OCI-LY1 (cell line): ENCODE measurements at regions not wholly inside any gene's neighbourhood (a gene's known extent, or its start where the extent isn't known, plus 50 kb on each side); places are given as distances from the start of the nearest gene placed in this dataset.

Experiments
- H2AFZ ChIP-seq: fragments of 200-600 bp; sonication (generic), shearing (Covaris generic); 2 replicates; pipeline ENCODE4 v1.6.0; 2014; ENCODE audit warnings: antibody characterized with exemption, mild to moderate bottlenecking, low read length
- H3F3A ChIP-seq: fragments of 200-600 bp; sonication (generic), shearing (Covaris generic); 2 replicates; pipeline ENCODE4 v1.6.0; 2014; ENCODE audit warnings: mild to moderate bottlenecking, antibody characterized with exemption, low read length, moderate library complexity; ENCODE audit not compliant: insufficient read depth
- H3K27ac ChIP-seq: fragments of 200-600 bp; sonication (generic); 2 replicates; pipeline ENCODE4 v1.5.1; 2014; ENCODE audit warnings: low read length, mixed run types, mild to moderate bottlenecking, low read depth; ENCODE audit not compliant: poor library complexity, severe bottlenecking
- H3K27me3 ChIP-seq: fragments of 200-600 bp; sonication (generic); 2 replicates; pipeline ENCODE4 v1.6.0; 2014; ENCODE audit warnings: antibody characterized with exemption, mild to moderate bottlenecking, low read length, moderate library complexity; ENCODE audit not compliant: insufficient read depth
- H3K36me3 ChIP-seq: fragments of 200-600 bp; sonication (generic); 2 replicates; pipeline ENCODE4 v1.6.1; 2014; ENCODE audit warnings: mild to moderate bottlenecking, antibody characterized with exemption, low read length, moderate library complexity, mixed read lengths; ENCODE audit not compliant: insufficient read depth
- H3K4me1 ChIP-seq: fragments of 200-600 bp; sonication (generic); 2 replicates; pipeline ENCODE4 v1.5.1; 2014; ENCODE audit warnings: mild to moderate bottlenecking, low read length, moderate library complexity; ENCODE audit not compliant: insufficient read depth, severe bottlenecking
- H3K4me2 ChIP-seq: fragments of 200-600 bp; sonication (generic), shearing (Covaris generic); 2 replicates; pipeline ENCODE4 v1.6.1; 2014; ENCODE audit warnings: low read length
- H3K4me3 ChIP-seq: fragments of 200-600 bp; sonication (generic); 2 replicates; pipeline ENCODE4 v1.5.1; 2014; ENCODE audit warnings: low read length, low read depth, mild to moderate bottlenecking, mixed read lengths; ENCODE audit not compliant: poor library complexity, severe bottlenecking
- H3K79me2 ChIP-seq: fragments of 200-600 bp; shearing (Covaris generic); 2 replicates; pipeline ENCODE4 v1.6.1; 2016; ENCODE audit warnings: mixed run types, low read length, mixed read lengths; ENCODE audit not compliant: insufficient read depth
- H3K9ac ChIP-seq: fragments of 200-600 bp; sonication (generic), shearing (Covaris generic); 2 replicates; pipeline ENCODE4 v1.6.1; 2014; ENCODE audit warnings: mild to moderate bottlenecking, low read length, mixed read lengths
- H3K9me2 ChIP-seq: fragments of 200-600 bp; sonication (generic), shearing (Covaris generic); 2 replicates; pipeline ENCODE4 v1.6.1; 2014; ENCODE audit warnings: low read depth, mild to moderate bottlenecking, low read length, mixed read lengths
- H3K9me3 ChIP-seq: fragments of 200-600 bp; shearing (Covaris generic); 2 replicates; pipeline ENCODE4 v1.6.1; 2014; ENCODE audit warnings: low read length, mixed read lengths
- H4K20me1 ChIP-seq: fragments of 200-600 bp; sonication (generic), shearing (Covaris generic); 2 replicates; pipeline ENCODE4 v1.6.0; 2016; ENCODE audit warnings: mild to moderate bottlenecking, low read length; ENCODE audit not compliant: insufficient read depth
- EZH2 ChIP-seq: fragments of 200-600 bp; sonication (generic), shearing (Covaris generic); IDR thresholded peaks from 2 replicates; pipeline ENCODE4 v1.8.0; 2017; ENCODE audit warnings: borderline replicate concordance, mixed run types, mild to moderate bottlenecking, antibody characterized with exemption, low read length, moderate library complexity, mixed read lengths
- TF ChIP-seq, protein P1 (sequence below): fragments of 200-600 bp; sonication (generic), shearing (Covaris generic); IDR thresholded peaks from 2 replicates; pipeline ENCODE4 v1.5.1; 2017; ENCODE audit warnings: mild to moderate bottlenecking, antibody characterized with exemption, low read length, moderate library complexity, mixed read lengths

DNA sequence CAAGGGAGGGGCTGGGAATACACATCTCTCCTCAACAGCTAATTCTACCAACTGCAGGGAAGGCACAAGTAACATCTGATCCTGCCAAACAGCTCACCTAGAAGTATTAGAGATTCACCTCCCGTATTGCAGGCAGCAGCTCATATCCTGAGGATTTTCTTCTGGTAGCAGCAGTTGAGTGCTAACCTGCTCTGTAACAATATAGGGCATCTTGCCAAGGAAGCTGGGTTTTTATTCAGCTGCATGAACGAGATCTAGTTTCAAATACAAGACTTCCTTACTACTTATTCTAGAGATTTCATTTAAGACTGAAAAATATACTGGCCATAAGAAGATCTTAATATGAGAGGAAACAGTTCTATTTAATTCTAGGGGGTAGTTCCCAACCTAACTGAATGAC is 261.4 kb upstream of the USP15 start:
- Histone ChIP-seq H3K9me3 (no peaks in the 10 kb centered on the region), H3K9ac (no peak overlapping the region), H3K36me3 (no peaks in the 10 kb centered on the region), H3K4me3 (no peak overlapping the region), H3K4me2 (no peak overlapping the region), H3K4me1 (no peaks in the 10 kb centered on the region), H3K79me2 (no peaks in the 10 kb centered on the region), H4K20me1 (no peaks in the 10 kb centered on the region), H3K9me2 (no peaks in the 10 kb centered on the region), H3K27ac (no peak overlapping the region), H3K27me3 (no peaks in the 10 kb centered on the region), H2AFZ (no peak overlapping the region), H3F3A (no peaks in the 10 kb centered on the region)
- no peak for TF ChIP-seq EZH2
- TF ChIP-seq, protein P1, sequence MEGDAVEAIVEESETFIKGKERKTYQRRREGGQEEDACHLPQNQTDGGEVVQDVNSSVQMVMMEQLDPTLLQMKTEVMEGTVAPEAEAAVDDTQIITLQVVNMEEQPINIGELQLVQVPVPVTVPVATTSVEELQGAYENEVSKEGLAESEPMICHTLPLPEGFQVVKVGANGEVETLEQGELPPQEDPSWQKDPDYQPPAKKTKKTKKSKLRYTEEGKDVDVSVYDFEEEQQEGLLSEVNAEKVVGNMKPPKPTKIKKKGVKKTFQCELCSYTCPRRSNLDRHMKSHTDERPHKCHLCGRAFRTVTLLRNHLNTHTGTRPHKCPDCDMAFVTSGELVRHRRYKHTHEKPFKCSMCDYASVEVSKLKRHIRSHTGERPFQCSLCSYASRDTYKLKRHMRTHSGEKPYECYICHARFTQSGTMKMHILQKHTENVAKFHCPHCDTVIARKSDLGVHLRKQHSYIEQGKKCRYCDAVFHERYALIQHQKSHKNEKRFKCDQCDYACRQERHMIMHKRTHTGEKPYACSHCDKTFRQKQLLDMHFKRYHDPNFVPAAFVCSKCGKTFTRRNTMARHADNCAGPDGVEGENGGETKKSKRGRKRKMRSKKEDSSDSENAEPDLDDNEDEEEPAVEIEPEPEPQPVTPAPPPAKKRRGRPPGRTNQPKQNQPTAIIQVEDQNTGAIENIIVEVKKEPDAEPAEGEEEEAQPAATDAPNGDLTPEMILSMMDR = no peak

DNA sequence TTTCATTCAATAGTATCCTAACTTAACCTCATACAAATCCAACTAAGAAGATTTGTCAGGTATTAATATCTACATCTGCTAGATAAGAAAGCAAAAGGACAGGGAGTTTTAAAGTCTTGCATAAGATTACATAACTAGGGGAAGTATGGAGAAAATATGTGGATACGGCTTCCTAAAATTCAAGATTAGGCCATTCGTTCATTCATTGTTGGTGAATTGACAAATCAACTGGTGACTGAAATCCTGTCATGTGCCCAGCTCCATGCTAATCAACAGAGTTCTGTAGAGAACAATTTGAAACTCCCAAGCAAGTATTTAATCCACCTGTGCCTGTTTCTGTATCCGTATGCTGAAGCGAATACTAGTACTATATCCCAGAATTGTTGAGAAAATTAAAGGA is 260.9 kb upstream of the USP15 start:
- Histone ChIP-seq H3K4me2 (no peak overlapping the region), H3K27ac (no peak overlapping the region), H3K9ac (no peak overlapping the region), H3K79me2 (no peaks in the 10 kb centered on the region), H3K4me1 (no peaks in the 10 kb centered on the region), H3F3A (no peaks in the 10 kb centered on the region), H3K36me3 (no peaks in the 10 kb centered on the region), H3K27me3 (no peaks in the 10 kb centered on the region), H3K9me3 (no peaks in the 10 kb centered on the region), H3K9me2 (no peaks in the 10 kb centered on the region), H4K20me1 (no peaks in the 10 kb centered on the region), H3K4me3 (no peak overlapping the region), H2AFZ (no peak overlapping the region)
- no peak for TF ChIP-seq EZH2
- TF ChIP-seq, protein P1 = no peak

DNA sequence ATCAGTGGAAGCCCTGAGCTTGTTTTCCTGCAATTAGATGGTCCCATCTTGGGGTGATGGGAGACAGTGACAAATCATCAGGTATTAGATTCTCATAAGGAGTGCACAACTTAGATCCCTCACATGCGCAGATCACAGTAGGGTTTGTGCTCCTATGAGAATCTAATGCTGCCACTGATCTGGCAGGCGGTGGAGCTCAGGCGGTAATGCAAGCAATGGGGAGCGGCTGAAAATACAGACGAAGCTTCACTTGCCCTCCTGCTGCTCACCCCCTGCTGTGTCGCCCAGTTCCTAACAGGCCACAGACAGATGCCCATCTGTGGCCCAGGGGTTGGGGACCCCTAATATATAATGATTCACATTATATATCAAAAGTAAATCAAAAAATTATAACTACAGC is 258.8 kb upstream of the USP15 start:
- H3K27me3 ChIP-seq = no peaks in the 10 kb centered on the region
- H3K27ac ChIP-seq = no peak overlapping the region
- TF ChIP-seq EZH2 = no peak
- TF ChIP-seq, protein P1 = no peak
- H3K36me3 ChIP-seq = no peaks in the 10 kb centered on the region
- H2AFZ ChIP-seq = no peak overlapping the region
- H3K79me2 ChIP-seq = no peaks in the 10 kb centered on the region
- H3K9me2 ChIP-seq = no peaks in the 10 kb centered on the region
- H3K9ac ChIP-seq = no peak overlapping the region
- no peaks in the 10 kb centered on the region for H4K20me1 ChIP-seq
- no peaks in the 10 kb centered on the region for H3F3A ChIP-seq
- H3K4me2 ChIP-seq = no peak overlapping the region
- no peaks in the 10 kb centered on the region for H3K4me1 ChIP-seq
- H3K4me3 ChIP-seq = no peak overlapping the region
- no peaks in the 10 kb centered on the region for H3K9me3 ChIP-seq
